ENCODE measurements at regions not wholly inside any gene's neighbourhood (a gene's known extent, or its start where the extent isn't known, plus 50 kb on each side); places are given as distances from the start of the nearest gene placed in this dataset.

DNA sequence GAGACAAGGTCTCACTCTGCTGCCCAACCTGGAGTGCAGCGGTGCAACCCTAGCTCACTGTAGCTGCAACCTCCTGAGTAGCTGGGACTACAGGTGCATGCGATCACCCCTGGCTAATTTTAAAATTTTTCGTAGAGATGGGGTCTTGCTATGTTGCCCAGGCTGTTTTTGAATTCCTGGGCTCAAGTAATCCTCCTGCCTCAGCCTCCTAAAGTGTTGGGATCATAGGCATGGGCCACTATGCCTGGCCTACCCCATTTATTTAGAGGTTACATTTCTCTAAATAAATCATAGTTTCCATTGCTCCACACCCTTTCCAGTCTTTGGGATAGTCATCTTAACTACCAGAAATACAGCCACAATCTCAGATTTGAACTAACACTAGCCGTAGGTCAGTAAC, 134.7 kb upstream of the CITED2 start:
- TF ChIP-seq, protein P1, sequence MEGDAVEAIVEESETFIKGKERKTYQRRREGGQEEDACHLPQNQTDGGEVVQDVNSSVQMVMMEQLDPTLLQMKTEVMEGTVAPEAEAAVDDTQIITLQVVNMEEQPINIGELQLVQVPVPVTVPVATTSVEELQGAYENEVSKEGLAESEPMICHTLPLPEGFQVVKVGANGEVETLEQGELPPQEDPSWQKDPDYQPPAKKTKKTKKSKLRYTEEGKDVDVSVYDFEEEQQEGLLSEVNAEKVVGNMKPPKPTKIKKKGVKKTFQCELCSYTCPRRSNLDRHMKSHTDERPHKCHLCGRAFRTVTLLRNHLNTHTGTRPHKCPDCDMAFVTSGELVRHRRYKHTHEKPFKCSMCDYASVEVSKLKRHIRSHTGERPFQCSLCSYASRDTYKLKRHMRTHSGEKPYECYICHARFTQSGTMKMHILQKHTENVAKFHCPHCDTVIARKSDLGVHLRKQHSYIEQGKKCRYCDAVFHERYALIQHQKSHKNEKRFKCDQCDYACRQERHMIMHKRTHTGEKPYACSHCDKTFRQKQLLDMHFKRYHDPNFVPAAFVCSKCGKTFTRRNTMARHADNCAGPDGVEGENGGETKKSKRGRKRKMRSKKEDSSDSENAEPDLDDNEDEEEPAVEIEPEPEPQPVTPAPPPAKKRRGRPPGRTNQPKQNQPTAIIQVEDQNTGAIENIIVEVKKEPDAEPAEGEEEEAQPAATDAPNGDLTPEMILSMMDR (IDR thresholded peaks at IDR 0.05; ENCODE audit: low read depth, low read length) = no peak
- TF ChIP-seq POLR2A (IDR thresholded peaks at IDR 0.05; ENCODE audit: extremely low read depth, insufficient read length) (no peak), MYC (IDR thresholded peaks at IDR 0.05; ENCODE audit: low read depth, low read length) (no peak)
- TF ChIP-seq, protein P2, sequence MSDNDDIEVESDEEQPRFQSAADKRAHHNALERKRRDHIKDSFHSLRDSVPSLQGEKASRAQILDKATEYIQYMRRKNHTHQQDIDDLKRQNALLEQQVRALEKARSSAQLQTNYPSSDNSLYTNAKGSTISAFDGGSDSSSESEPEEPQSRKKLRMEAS (IDR thresholded peaks at IDR 0.05; ENCODE audit: low read depth, low read length) = no peak
